ENCODE measurements at regions not wholly inside any gene's neighbourhood (a gene's known extent, or its start where the extent isn't known, plus 50 kb on each side); places are given as distances from the start of the nearest gene placed in this dataset.

DNA sequence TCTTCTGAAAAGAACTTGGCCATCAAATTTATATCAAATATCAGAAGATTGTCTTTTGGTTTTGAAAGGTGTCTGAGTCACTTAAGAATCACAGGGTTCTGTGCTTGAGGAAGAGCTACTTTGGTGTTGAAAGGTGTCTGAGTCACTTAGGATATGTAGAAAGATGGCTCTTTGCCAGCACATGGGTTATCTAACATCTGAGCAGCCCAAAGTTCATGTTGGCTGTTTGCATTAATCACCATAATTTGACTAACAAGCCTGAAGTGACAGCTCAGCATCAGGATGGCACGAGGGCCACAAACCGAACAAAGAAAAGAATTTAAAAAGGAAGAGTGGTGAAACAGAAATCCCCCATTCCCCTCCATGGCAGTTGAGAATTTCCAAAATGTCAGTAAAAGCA lies 190.5 kb upstream of the CMC1 start:
- ChIA-PET POLR2A (no interaction called here), CTCF (ENCODE audit: unreplicated experiment) (no interaction called here)
- no peak for TF ChIP-seq EZH2phosphoT487 (IDR thresholded peaks at IDR 0.05; ENCODE audit: borderline replicate concordance, low read depth, low read length)
- TF ChIP-seq, protein P1, sequence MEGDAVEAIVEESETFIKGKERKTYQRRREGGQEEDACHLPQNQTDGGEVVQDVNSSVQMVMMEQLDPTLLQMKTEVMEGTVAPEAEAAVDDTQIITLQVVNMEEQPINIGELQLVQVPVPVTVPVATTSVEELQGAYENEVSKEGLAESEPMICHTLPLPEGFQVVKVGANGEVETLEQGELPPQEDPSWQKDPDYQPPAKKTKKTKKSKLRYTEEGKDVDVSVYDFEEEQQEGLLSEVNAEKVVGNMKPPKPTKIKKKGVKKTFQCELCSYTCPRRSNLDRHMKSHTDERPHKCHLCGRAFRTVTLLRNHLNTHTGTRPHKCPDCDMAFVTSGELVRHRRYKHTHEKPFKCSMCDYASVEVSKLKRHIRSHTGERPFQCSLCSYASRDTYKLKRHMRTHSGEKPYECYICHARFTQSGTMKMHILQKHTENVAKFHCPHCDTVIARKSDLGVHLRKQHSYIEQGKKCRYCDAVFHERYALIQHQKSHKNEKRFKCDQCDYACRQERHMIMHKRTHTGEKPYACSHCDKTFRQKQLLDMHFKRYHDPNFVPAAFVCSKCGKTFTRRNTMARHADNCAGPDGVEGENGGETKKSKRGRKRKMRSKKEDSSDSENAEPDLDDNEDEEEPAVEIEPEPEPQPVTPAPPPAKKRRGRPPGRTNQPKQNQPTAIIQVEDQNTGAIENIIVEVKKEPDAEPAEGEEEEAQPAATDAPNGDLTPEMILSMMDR (conservative IDR thresholded peaks at IDR 0.05; ENCODE audit: low read length): no peak
- H3K79me2 ChIP-seq (ENCODE audit: insufficient read depth, low read depth, low read length): no peaks in the 10 kb centered on the region
- H3K27ac ChIP-seq (ENCODE audit: low read depth, low read length, poor library complexity, severe bottlenecking): no peak overlapping the region
- H4K20me1 ChIP-seq (ENCODE audit: insufficient read depth, low read length): no peaks in the 10 kb centered on the region
- no peaks in the 10 kb centered on the region for H3K4me1 ChIP-seq (ENCODE audit: insufficient read depth, low read length, poor library complexity, severe bottlenecking)
- H3K9me3 ChIP-seq (ENCODE audit: low read length): no peaks in the 10 kb centered on the region
- H3K36me3 ChIP-seq (ENCODE audit: insufficient read depth, low read length): no peaks in the 10 kb centered on the region
- intact Hi-C loops (cut with micrococcal nuclease; ENCODE audit: unreplicated experiment): no loop called here
- H2AFZ ChIP-seq (ENCODE audit: low read length): no peak overlapping the region
- BruUV-seq (replicated peaks): no TSS peak
- DNase-seq (ENCODE audit: low spot score): no peak
- H3K9me2 ChIP-seq (ENCODE audit: insufficient read depth, low read length): no peaks in the 10 kb centered on the region
- H3K4me2 ChIP-seq (ENCODE audit: low read length): no peak overlapping the region
- H3K4me3 ChIP-seq (ENCODE audit: low read depth, low read length, poor library complexity, severe bottlenecking): no peak overlapping the region

DNA sequence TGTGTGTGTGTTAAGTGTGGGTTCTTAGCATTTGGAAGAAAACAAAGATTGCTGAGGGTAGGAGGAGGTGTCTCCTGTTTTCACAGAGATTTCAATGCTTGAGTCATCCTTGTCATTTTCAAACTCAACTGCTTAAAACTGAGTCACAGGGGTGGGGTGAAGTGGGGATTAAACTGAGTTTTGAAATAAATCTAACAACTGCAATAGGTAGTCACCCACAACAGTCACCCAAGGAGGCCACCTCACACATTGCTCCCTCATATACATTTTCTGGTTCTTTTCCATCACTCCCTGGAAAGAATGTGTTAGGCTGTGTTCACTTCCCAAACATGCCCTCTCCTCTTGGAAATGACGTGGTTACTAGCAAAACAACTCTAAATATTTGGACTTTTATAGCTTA lies 187.7 kb upstream of the CMC1 start:
- BruUV-seq (replicated peaks): no TSS peak
- H3K79me2 ChIP-seq (ENCODE audit: insufficient read depth, low read depth, low read length): no peaks in the 10 kb centered on the region
- ChIA-PET POLR2A (no interaction called here), CTCF (ENCODE audit: unreplicated experiment) (no interaction called here)
- no peaks in the 10 kb centered on the region for H3K36me3 ChIP-seq (ENCODE audit: insufficient read depth, low read length)
- no peak overlapping the region for H3K27ac ChIP-seq (ENCODE audit: low read depth, low read length, poor library complexity, severe bottlenecking)
- no peak overlapping the region for H2AFZ ChIP-seq (ENCODE audit: low read length)
- no peaks in the 10 kb centered on the region for H4K20me1 ChIP-seq (ENCODE audit: insufficient read depth, low read length)
- TF ChIP-seq, protein P1 (conservative IDR thresholded peaks at IDR 0.05; ENCODE audit: low read length): no peak
- TF ChIP-seq EZH2phosphoT487 (IDR thresholded peaks at IDR 0.05; ENCODE audit: borderline replicate concordance, low read depth, low read length): no peak
- H3K9me2 ChIP-seq (ENCODE audit: insufficient read depth, low read length): no peaks in the 10 kb centered on the region
- H3K4me3 ChIP-seq (ENCODE audit: low read depth, low read length, poor library complexity, severe bottlenecking): no peak overlapping the region
- H3K4me2 ChIP-seq (ENCODE audit: low read length): no peak overlapping the region
- intact Hi-C loops (cut with micrococcal nuclease; ENCODE audit: unreplicated experiment): no loop called here
- no peaks in the 10 kb centered on the region for H3K4me1 ChIP-seq (ENCODE audit: insufficient read depth, low read length, poor library complexity, severe bottlenecking)
- no peak for DNase-seq (ENCODE audit: low spot score)
- H3K9me3 ChIP-seq (ENCODE audit: low read length): no peaks in the 10 kb centered on the region

DNA sequence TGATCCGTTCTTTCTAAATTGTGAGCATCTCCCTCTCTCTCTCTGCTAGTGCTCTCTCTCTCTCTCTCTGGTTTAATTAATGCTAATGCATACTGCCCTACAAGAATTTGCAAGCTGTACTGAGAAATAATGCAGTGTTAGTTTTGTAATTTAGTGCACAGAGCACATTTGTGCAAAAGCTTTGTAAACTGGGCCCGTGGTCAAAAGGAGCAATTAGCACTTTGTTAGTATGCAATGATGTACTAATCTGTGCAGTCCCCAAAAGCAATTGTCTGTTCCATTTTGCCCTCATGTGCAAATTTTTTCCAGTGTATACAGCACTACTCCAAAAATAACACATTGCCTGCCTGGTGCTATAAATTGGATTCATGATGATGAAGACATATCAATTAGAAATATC lies 184.6 kb upstream of the CMC1 start:
- Histone ChIP-seq H4K20me1 (ENCODE audit: insufficient read depth, low read length) (no peaks in the 10 kb centered on the region), H3K4me2 (ENCODE audit: low read length) (no peak overlapping the region), H3K4me3 (ENCODE audit: low read depth, low read length, poor library complexity, severe bottlenecking) (no peak overlapping the region), H3K4me1 (ENCODE audit: insufficient read depth, low read length, poor library complexity, severe bottlenecking) (no peaks in the 10 kb centered on the region), H3K36me3 (ENCODE audit: insufficient read depth, low read length) (no peaks in the 10 kb centered on the region), H3K9me3 (ENCODE audit: low read length) (no peaks in the 10 kb centered on the region), H3K79me2 (ENCODE audit: insufficient read depth, low read depth, low read length) (no peaks in the 10 kb centered on the region), H3K9me2 (ENCODE audit: insufficient read depth, low read length) (no peaks in the 10 kb centered on the region), H2AFZ (ENCODE audit: low read length) (no peak overlapping the region), H3K27ac (ENCODE audit: low read depth, low read length, poor library complexity, severe bottlenecking) (no peak overlapping the region)
- DNase-seq (ENCODE audit: low spot score): no peak
- no TSS peak for BruUV-seq (replicated peaks)
- POLR2A ChIA-PET: no interaction called here
- no peak for TF ChIP-seq EZH2phosphoT487 (IDR thresholded peaks at IDR 0.05; ENCODE audit: borderline replicate concordance, low read depth, low read length)
- TF ChIP-seq, protein P1 (conservative IDR thresholded peaks at IDR 0.05; ENCODE audit: low read length): no peak
- CTCF ChIA-PET (ENCODE audit: unreplicated experiment): no interaction called here
- intact Hi-C loops (cut with micrococcal nuclease; ENCODE audit: unreplicated experiment): no loop called here
